ENCODE measurements at regions not wholly inside any gene's neighbourhood (a gene's known extent, or its start where the extent isn't known, plus 50 kb on each side); places are given as distances from the start of the nearest gene placed in this dataset.

- TF ChIP-seq ZNF532 (CRISPR knock-in tag; IDR thresholded peaks at IDR 0.05; ENCODE audit: borderline replicate concordance) (no peak), JUN (CRISPR knock-in tag; IDR thresholded peaks at IDR 0.05) (no peak), GTF2I (CRISPR knock-in tag; conservative IDR thresholded peaks at IDR 0.05) (no peak), GRHL2 (CRISPR knock-in tag; IDR thresholded peaks at IDR 0.05; ENCODE audit: insufficient replicate concordance, severe bottlenecking) (no peak), ZNF317 (CRISPR knock-in tag; IDR thresholded peaks at IDR 0.05; ENCODE audit: borderline replicate concordance, low read depth) (no peak), ZNF425 (CRISPR knock-in tag; conservative IDR thresholded peaks at IDR 0.05) (no peak), HMGA2 (CRISPR knock-in tag; IDR thresholded peaks at IDR 0.05) (no peak), IRF2 (CRISPR knock-in tag; IDR thresholded peaks at IDR 0.05; ENCODE audit: borderline replicate concordance, low read depth) (no peak)
Measured at GRCh38 chr1:86207323-86207722, 50.8 kb upstream of the COL24A1 start (continued).

All from WTC11 (cell line).